GM10847 (cell line): ENCODE measurements at regions not wholly inside any gene's neighbourhood (a gene's known extent, or its start where the extent isn't known, plus 50 kb on each side); places are given as distances from the start of the nearest gene placed in this dataset.

ENCODE experiments used
- POLR2A ChIP-seq: IDR thresholded peaks from 2 replicates; pipeline ENCODE4 v1.6.1; 2011; ENCODE audit not compliant: insufficient read length; ENCODE audit errors: extremely low read depth

DNA sequence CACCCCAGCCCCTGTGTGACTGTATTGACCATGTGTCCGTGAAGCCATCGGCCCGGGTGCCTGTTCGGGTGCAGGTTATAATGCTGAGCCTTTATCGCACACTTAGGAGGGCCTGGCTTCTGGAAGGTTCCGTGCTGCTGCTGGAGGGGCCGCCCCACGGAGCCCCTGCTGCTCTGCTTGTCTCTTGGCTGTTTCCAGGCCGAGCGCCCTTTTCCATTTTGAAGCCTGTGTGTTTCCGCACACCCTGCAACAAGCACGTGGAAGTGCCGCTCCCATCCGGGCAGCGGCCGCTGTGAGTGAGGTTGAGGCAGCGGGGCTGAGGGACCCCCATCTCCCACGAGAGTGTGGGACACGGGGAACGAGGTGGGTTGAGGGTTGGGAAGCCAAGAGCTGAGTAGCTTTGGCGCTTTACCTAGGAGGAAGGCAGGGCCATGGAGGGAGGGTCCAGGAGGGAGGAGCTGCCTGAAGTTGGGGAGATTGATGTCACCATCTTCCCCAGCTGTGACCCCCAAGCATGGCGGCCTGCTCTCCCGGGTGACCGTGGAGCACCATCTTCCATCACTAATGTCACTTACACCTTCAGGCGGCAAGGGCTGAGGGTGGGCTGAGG is 200.1 kb upstream of the GSE1 start:
- no peak for TF ChIP-seq POLR2A

DNA sequence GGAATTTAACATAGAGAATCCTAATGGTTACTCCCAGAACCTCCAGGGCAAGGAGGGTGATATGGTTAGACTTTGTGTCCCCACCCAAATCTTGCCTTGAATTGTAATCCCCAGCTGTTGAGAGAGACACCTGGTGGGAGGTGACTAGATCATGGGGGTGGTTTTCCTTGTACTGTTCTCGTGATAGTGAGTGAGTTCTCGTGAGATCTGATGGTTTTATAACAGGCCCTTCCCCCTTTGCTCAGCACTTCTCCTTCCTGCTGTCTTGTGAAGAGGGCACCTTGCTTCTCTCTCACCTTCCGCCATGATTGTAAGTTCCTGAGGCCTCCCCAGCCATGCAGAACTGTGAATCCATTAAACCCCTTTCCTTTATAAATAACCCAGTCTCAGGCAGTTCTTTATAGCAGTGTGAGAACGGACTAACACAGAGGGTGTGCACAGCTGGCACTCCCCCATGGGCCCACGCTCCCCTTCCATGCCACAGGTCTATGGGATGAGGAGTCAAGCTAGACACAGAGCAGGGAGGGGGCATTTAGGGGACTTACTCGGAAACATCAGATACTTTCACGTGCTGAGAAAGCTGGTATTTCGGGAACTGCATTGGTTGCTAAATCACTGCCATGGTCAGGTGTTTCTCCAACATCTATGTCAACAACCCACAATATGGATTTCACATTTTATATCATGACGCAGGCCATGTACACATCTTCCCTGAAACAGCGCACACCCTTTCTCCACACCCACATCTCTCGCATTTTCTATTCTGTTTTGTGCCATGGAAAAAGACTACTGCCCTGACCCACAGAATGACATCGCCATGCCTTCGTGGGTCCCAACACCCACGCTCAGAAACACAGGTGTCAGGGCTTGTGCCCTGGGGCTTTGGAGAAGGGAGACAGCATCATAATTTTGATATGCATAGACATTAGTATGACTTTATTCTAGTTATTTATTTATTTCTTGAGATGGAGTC is 199.1 kb upstream of the GSE1 start:
- TF ChIP-seq POLR2A: no peak

DNA sequence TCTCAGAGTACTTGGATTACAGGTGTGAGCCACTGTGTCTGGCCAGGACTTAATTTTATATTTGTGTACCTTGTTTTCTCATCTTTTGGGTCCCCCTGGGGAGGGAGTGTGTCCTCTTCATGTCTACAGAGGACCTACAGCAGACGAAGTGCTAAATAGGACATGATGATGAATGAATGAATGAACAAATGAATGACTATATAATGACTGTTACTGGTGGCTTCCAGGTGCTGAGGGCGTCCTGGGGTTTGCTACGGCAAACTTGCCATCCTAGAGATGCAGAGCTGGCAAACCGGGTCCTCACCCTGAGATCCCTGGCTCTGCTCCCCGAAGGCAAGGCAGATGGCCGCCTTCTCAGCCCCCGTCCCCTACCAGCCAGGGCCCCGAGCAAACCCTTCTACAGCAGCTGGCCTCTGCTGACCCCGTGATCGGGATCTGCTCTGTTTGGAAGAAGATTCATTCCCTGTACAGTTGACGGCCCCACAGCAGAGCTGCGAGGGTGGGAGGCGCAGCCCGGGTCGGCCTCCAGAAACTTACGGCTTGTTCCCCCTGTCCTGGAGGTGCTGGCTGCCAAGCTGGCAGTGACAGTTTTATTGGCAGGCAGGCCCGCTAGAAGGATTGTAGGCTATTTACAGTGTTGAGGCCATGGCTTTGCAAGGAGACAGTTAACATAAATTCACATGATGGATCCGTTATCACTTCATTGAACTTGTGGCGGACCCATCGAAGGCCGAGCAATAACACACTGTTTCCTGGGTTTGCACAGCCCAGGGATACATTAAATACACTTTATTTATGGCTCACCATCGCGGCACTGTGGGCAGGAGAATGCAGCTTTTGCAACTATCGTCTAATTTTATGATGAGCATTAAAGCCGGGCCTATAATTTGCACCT is 197.7 kb upstream of the GSE1 start:
- TF ChIP-seq POLR2A: no peak

DNA sequence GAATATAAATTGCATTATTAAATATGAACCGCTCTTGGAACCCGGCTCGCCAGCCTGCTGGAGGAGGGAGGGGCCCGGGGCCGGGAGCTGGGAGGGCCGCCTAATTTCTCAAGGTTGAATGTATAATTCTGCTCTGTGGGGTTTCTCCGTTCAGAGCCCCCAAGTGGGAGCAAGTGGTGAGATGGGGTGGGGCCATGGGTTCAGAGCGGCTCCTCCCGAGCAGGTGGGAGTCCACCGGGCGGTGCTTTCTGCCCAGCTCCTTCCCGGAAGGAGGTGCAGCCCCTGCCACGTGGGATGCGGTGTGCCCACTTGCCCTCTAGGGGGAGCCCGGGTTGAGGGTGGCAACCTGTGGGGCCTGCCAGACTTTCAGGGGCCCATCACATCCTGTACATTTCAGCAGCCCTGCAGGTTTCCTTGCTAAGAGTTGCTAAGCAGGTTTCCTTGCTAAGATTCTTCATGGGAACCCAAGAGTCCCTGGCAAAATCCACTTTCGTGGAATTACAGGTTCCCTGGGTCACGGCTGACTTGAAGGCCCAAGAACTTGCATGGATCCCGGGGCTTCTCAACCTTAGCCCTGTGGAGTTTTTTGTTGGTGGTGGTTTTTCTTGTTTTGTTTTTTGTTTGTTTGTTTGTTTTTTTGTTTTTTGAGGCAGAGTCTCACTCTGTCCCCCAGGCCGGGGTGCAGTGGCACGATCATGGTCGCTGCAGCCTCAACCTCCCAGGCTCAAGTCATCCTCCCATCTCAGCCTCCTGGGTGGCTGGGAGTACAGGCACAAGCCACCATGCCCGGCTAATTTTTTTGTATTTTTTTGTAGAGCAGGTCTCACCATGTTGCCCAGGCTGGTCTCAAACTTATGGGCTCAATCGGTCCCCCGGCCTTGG is 196.7 kb upstream of the GSE1 start:
- TF ChIP-seq POLR2A: no peak

DNA sequence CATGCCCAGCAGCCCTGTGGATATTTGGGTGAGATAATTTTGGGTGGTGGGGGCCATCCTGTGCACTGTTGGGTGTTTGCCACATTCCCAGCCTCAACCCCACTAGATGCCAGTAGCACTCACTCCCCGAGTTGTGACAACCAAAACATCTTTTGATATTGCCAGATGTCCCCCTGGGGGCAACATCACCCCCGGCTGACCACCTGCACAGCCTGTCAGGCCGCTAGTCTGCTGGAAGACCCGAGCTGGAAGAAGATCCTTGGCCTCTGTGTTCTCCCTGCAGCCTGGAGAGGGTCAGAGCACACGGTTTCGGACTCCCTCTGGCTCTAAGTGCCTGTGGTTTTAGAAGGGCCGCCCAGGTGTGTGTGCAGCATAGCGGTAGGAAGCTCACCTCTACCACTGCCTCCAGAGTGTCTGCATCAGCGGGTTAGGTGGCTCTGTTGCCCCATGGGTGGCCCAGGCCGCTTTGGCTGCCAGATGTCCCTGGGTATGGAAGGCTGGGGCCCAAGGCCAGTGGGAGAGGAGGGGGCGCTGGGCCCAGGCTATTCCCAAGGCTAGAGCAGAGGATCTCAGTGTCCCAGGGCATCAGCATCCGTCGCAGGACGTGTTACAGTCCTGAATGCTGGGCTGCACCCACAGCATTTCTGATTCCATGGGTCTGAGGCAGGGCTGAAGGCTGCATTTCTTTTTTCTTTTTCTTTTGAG is 195.8 kb upstream of the GSE1 start:
- TF ChIP-seq POLR2A: no peak

DNA sequence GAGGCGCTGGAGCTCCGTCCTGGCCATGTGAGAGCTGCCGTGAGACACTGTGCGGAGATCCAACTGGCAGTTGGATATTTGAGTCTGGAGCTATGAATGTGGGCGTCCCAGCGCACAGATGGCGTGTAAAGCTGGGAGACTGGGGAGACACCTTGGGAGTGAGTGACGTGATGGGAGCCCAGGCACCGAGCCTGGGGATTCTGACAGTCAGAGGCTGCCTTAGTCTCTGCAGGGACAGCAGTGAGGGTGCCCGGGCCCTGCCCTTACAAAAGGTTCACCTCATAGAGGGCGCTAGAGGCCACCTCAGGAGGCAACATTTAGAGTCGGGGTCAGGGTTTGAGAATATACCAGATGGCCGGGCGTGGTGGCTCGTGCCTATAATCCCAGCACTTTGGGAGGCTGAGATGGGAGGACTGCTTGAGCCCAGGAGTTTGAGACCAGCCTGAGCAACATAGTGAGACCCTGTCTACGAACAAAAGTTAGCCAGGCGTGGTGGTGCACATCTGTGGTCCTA is 194.1 kb upstream of the GSE1 start:
- TF ChIP-seq POLR2A: no peak

DNA sequence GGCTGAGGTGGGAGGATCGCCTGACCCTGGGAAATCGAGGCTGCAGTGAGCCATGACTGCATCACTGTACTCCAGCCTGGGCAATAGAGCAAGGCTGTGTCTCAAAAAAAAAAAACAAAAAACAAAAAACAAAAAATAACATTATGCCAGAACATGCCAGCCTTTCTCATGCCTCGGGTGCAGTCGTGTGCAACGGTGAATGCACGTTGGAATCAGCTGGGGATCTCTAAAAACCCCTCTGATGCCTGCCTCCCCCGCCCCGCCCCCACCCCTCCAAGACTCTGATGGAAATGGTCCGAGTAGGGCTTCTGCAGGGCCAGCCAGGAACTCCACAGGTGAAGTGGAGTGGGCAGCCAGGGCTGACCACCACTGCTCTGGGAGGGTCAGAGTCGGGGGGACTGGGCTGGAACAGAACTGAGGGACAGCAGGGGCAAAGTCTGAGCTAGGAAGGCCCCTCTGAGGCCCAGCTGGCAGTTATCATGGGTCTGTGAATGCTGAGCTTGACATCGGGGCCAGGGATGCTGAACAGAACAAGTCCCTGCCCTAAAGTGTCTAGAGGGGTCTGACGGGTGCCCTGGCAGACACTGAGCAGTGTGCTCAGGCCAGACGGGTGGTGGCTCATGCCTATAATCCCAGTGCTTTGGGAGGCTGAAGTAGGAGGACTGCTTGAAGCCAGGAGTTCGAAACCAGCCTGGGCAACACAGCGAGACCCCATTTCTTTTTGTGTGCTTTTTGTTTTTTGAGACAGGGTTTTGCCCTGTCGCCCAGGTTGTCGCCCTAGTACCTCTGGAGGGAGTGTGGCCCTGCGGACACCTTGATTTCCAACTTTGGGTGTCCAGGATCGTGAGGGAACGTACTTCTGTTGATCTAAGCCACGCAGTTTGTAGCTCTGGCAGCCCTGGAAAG is 193.4 kb upstream of the GSE1 start:
- no peak for TF ChIP-seq POLR2A

DNA sequence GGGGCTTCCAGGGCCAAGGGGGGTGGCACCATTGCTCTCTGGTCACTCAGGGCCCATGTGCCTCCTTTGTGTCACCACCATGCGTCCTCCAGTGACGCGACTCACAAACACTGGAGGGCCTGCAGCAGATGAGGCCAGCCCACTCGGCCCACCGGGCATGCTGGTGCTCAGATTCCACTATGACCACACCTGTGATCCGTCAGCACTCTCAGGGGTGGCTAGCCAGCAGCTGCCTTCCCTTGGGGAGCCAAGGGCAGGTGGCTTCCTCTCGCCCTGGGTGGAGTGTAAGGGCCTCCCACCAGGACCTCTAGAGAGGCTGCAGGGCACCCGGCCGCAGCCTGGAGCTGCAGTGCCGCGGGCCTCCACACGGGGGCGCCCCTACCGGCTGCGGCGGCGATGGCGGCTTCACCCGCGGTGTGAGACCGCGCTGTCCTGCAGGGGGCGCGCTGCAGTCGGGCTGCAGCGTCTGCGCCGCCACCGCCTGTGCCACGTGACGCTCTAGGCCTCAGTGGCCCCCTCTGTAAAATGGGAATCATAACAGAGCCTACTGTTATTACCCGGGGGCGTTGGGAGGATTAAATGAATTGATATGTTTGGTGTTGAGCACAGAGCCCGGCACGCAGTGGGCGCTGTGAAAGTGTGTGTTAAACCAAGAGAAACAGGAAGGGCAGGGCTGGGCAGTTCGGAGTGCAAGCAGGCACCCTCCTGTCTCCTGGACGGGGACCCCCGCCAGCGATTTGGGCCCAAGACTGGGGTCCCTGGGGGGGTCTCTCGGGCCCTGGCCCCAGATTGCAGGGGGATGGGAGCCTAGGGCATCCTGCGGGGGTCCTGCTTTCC is 192.4 kb upstream of the GSE1 start:
- no peak for TF ChIP-seq POLR2A

DNA sequence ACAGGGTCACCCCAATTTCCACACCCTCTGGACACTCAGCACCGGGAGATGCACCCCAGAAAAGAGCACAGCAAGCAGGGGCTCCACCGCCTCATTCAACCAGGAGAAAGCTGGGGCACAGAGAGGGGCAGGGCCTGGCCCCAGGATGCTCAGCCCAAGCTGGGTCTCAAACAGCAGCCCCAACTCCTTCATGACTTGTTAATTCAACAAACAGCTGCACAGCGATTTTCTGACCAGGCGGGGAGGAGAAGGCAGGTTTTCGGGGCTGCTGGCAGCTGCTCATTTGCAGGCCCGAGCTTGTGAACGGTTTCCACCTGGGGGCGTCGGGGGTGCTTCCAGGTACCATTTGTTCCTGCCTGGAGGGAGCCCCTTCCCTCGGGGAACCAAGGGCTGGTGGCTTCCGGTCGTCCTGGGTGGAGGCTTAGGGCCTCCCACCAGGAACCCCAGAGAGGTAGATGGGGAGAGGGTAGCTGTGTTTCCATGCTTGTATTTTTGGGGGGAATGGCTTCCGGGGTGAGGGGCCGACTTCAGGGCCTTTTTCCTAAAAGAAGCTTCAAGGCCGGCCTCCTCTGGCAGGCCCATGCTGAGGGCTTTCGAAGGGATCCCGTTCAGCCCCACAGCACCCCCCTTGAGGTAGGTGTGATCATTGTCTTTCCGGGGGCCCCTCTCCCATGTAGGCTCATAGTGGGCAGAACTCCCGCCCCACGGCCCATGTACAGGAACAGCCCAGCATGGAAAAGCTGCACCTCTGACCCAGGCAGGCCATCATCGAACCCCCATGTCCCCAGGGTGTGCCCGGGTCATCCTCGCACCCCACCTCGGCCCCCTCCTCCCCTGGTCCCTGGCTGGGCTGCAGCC is 191.6 kb upstream of the GSE1 start:
- no peak for TF ChIP-seq POLR2A

DNA sequence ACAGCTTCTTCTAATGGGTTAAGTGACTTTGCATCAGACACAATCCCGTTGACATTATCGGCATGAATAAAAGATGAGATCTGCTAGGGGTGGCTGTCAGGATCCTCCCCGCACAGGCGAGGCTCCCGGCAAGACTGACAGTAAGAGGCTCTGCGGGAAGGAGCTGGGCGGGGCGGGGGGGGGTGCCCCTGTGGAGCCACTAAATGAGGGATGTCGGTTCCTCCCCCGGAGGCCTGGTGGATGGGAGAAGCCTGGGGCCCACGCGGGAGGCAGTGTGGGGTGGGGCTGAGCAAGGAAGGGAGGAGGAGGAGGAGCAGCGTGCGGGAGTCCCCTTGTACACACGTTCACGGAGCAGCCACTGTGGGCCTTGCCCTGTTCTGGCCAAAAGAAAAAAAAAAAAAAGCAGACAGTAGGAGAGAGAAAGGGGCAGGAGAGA is 190.9 kb upstream of the GSE1 start:
- TF ChIP-seq POLR2A: no peak
